PFSK-1 (cell line): ENCODE measurements at regions not wholly inside any gene's neighbourhood (a gene's known extent, or its start where the extent isn't known, plus 50 kb on each side); places are given as distances from the start of the nearest gene placed in this dataset.

Experiments
- FOXP2 ChIP-seq: optimal IDR thresholded peaks from 2 replicates; pipeline ENCODE3; 2011; ENCODE audit warnings: borderline replicate concordance, control low read depth, inconsistent platforms; ENCODE audit not compliant: insufficient read depth; ENCODE audit errors: extremely low read length, extremely low read depth
- POLR2AphosphoS5 ChIP-seq: IDR thresholded peaks from 2 replicates; pipeline ENCODE4 v1.6.1; 2012; ENCODE audit warnings: low read depth, mild to moderate bottlenecking, control low read depth, low read length, moderate library complexity
- REST ChIP-seq, 2 experiments: IDR thresholded peaks; 2 replicates each; pipeline versions ENCODE4 v1.6.1 to v1.8.0; 2011 to 2012; ENCODE audit warnings: low read depth in 2 of 2, low read length in 2 of 2, control low read depth in 1 of 2, inconsistent platforms in 1 of 2, mild to moderate bottlenecking in 1 of 2, moderate library complexity in 1 of 2; ENCODE audit not compliant: insufficient read depth in 1 of 2
- SIN3A ChIP-seq: IDR thresholded peaks from 2 replicates; pipeline ENCODE4 v1.6.1; 2012; ENCODE audit warnings: mild to moderate bottlenecking, low read length, moderate library complexity, borderline replicate concordance; ENCODE audit not compliant: insufficient read depth
- TAF1 ChIP-seq: IDR thresholded peaks from 2 replicates; pipeline ENCODE4 v1.6.1; 2012; ENCODE audit warnings: low read length, control low read depth, borderline replicate concordance; ENCODE audit not compliant: insufficient read depth

DNA sequence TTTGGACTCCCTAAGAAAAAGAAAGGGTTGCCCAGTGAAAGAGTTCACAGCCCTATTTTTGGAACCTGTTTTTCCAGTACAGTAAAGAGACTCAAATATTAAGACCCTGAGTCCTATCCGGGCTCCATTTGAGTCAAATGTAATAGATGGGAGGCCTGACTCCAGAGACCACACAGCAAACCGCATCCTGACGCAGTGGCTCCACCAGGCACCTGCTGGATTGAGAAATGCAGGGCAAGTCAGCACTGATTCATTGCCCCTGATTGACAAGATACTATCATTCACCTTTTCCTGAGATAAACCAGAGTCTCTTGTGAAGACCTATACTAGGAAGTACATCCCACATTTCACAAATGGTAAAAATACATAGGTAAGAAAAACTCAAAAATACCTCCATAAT is 715.7 kb upstream of the SOX9 start:
- TF ChIP-seq POLR2AphosphoS5 = no peak
- no peak for TF ChIP-seq FOXP2
- TF ChIP-seq TAF1 = no peak
- no peak for TF ChIP-seq REST (IDR thresholded peaks at IDR 0.05; ENCODE audit: insufficient read depth in 1 of 2, low read depth in 2 of 2, low read length in 2 of 2)
- TF ChIP-seq SIN3A = no peak

- TF ChIP-seq POLR2AphosphoS5 (no peak), TAF1 (no peak), REST (IDR thresholded peaks at IDR 0.05; ENCODE audit: insufficient read depth in 1 of 2, low read depth in 2 of 2, low read length in 2 of 2) (no peak), FOXP2 (no peak), SIN3A (no peak)
These were observed 712.8 kb upstream of the SOX9 start for GRCh38 chr17:71407981-71408380.

DNA sequence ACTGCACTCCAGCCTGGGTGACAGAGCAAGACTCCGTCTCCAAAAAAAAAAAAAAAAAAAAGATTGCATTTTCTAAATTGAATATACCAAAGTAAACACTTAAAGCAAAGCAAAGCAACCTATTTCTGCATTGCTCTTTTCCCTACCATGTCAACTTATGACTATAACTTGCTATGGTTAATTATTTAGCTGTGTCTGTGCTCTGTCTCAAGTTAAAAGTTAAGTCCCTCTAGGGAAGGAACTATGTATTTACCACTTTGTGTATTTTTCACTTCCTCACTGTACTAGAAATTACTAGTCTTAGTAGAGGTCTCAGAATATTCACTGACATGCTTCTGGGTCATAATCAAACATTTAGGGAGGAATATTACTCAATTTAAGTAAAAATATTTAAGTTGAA is 711.7 kb upstream of the SOX9 start:
- TF ChIP-seq TAF1 (no peak), POLR2AphosphoS5 (no peak), FOXP2 (no peak), SIN3A (no peak), REST (IDR thresholded peaks at IDR 0.05; ENCODE audit: insufficient read depth in 1 of 2, low read depth in 2 of 2, low read length in 2 of 2) (no peak)

GRCh38 chr17:71409712-71410111 is 711.1 kb upstream of the SOX9 start:
- TF ChIP-seq TAF1 (no peak), FOXP2 (no peak), SIN3A (no peak), POLR2AphosphoS5 (no peak), REST (IDR thresholded peaks at IDR 0.05; ENCODE audit: insufficient read depth in 1 of 2, low read depth in 2 of 2, low read length in 2 of 2) (no peak)

- TF ChIP-seq POLR2AphosphoS5 (no peak), FOXP2 (no peak), TAF1 (no peak), SIN3A (no peak), REST (IDR thresholded peaks at IDR 0.05; ENCODE audit: insufficient read depth in 1 of 2, low read depth in 2 of 2, low read length in 2 of 2) (no peak)
These were observed 708.0 kb upstream of the SOX9 start for GRCh38 chr17:71412803-71413202.
